Breast epithelium (tissue), 4 donors: ENCODE measurements at regions not wholly inside any gene's neighbourhood (a gene's known extent, or its start where the extent isn't known, plus 50 kb on each side); places are given as distances from the start of the nearest gene placed in this dataset.

Source experiments
- DNase-seq, 2 donors: peaks; one replicate each; pipeline ENCODE4 v3.0.0-alpha.2; 2019; ENCODE audit warnings: low spot score in 2 of 2
- H3K27ac ChIP-seq, 2 donors: fragments of 200-600 bp; sonication (generic) in 1 of 2; one replicate each; pipeline ENCODE4 v1.5.1; 2016 to 2019; ENCODE audit warnings: mild to moderate bottlenecking in 1 of 2
- H3K27me3 ChIP-seq, 2 donors: fragments of 200-600 bp; sonication (generic) in 1 of 2; one replicate each; pipeline versions ENCODE4 v1.5.1 to v1.6.0; 2017 to 2019; ENCODE audit warnings: control low read depth in 1 of 2, mild to moderate bottlenecking in 1 of 2
- H3K36me3 ChIP-seq: fragments of 200-600 bp; one replicate; pipeline ENCODE4 v1.5.1; 2019
- H3K4me1 ChIP-seq, 2 donors: fragments of 200-600 bp; sonication (generic); one replicate each; pipeline ENCODE4 v1.5.1; 2016 to 2019; ENCODE audit warnings: control low read depth in 1 of 2
- H3K4me3 ChIP-seq, 3 donors: fragments of 200-600 bp; sonication (generic); 1 replicate in 2 of 3; 2 replicates in 1 of 3; pipeline ENCODE4 v1.5.1; 2016 to 2019; ENCODE audit warnings: mild to moderate bottlenecking in 3 of 3, moderate library complexity in 2 of 3
- H3K9me3 ChIP-seq, 2 donors: fragments of 200-600 bp; sonication (generic) in 1 of 2; one replicate each; pipeline ENCODE4 v1.5.1; 2016 to 2019; ENCODE audit warnings: control low read depth in 1 of 2
- POLR2A ChIP-seq: fragments of 450-650 bp; IDR thresholded peaks from one replicate; pipeline ENCODE4 v1.6.1; 2016; ENCODE audit warnings: antibody characterized with exemption, mild to moderate bottlenecking, moderate library complexity
- POLR2AphosphoS5 ChIP-seq, 3 donors: sonication (generic); formaldehyde crosslinking; IDR thresholded peaks; one replicate each; pipeline ENCODE4 v1.6.1; 2017; ENCODE audit warnings: antibody characterized with exemption in 3 of 3
- intact Hi-C: fragments of 100-400 bp; cut with DNase I; formaldehyde crosslinking; loops from one replicate; pipeline ENCODE4 v1.15.1; 2023; ENCODE audit warnings: low total_unique reads
- TF ChIP-seq, protein P1 (sequence below), 3 donors: fragments of 450-650 bp; IDR thresholded peaks; one replicate each; pipeline ENCODE4 v1.5.1; 2016 to 2017; ENCODE audit warnings: antibody characterized with exemption in 3 of 3, mild to moderate bottlenecking in 3 of 3, moderate library complexity in 3 of 3

DNA sequence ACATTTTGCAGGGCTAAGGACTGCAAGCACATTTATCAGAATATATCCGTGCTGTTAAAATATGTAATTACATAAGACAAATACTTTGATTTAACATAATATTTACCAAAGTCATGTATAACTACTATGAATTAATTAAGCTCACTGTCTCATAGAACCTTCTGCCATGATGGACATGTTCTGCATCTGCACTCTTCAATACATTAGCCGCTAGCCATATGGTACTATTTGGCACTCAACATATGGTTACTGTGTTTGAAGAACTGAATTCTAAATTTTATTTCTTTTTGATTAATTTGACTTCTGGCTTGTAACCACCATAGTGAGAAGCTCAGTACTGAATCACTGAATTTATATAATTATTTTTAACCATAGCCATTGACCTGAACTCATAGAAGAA, 427.0 kb upstream of the TRAM1L1 start:
- Histone ChIP-seq H3K27ac (no peak overlapping the region), H3K36me3 (no peaks in the 10 kb centered on the region), H3K4me3 (no peak overlapping the region), H3K4me1 (no peaks in the 10 kb centered on the region), H3K27me3 (no peaks in the 10 kb centered on the region), H3K9me3 (peaks cover 0 to under 1% of the 10 kb centered on the region in 2 donors)
- no peak for DNase-seq
- TF ChIP-seq POLR2A (no peak), POLR2AphosphoS5 (IDR thresholded peaks at IDR 0.05) (no peak)
- TF ChIP-seq, protein P1, sequence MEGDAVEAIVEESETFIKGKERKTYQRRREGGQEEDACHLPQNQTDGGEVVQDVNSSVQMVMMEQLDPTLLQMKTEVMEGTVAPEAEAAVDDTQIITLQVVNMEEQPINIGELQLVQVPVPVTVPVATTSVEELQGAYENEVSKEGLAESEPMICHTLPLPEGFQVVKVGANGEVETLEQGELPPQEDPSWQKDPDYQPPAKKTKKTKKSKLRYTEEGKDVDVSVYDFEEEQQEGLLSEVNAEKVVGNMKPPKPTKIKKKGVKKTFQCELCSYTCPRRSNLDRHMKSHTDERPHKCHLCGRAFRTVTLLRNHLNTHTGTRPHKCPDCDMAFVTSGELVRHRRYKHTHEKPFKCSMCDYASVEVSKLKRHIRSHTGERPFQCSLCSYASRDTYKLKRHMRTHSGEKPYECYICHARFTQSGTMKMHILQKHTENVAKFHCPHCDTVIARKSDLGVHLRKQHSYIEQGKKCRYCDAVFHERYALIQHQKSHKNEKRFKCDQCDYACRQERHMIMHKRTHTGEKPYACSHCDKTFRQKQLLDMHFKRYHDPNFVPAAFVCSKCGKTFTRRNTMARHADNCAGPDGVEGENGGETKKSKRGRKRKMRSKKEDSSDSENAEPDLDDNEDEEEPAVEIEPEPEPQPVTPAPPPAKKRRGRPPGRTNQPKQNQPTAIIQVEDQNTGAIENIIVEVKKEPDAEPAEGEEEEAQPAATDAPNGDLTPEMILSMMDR (IDR thresholded peaks at IDR 0.05), result no peak
- intact Hi-C loops, result no loop called here

DNA sequence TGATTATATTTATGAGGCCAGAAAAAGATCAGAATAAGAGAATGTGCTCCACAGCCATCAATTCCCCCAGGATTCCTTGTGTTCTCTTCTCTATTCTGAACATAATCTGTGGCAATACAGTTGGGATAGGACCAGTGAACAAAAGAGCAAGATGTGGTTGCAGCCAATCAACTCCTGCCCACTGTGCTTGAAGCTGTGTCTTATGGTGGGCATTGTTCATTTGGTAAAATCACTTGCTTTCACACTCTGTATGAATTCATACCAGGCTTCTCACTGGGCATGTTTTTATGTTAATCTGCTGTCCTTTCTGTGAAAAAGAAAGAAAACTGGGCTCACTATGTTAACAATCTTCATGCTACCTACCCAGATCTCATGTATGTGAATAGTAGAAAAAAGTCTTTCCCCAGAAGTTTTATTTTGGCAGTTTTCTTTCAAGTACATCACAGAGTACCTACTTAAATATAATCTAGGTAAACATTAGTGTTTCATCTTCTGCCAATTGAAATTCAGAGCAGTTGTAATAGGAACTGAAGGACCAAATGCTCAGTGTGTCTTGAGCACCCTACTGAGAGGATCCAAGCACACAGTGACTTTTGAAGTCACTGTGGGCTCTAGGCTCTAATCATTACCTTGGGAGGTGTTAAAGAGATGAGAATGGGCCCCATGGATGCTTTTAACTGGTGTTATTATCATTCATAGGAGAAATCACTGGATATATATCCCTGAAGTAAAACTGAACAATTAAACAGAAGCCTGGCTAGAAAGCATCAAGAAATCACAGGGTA, 429.2 kb upstream of the TRAM1L1 start:
- intact Hi-C loops, result no loop called here

DNA sequence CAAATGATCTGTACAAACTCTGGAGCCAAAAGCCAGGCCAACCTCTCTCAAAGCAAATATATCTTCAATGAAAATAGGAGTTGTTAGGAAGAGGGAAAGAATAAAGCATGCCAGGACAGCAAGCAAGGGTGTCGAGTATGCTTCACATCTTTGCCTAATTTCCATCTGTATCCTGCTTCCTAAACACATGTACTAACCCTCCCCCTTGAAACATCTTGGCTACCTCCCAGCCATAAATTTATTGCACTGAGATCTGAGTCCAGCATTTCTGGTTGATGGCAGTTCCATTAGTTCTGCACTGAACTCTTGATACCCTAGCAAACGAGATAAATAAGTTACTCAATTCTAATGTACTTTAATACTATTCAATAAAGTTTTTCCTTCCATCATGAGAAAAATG, 430.5 kb upstream of the TRAM1L1 start:
- H3K36me3 ChIP-seq, result no peaks in the 10 kb centered on the region
- no peak for TF ChIP-seq POLR2A
- TF ChIP-seq, protein P1 (IDR thresholded peaks at IDR 0.05), result no peak
- TF ChIP-seq POLR2AphosphoS5 (IDR thresholded peaks at IDR 0.05), result no peak
- no peak overlapping the region for H3K4me3 ChIP-seq
- H3K27ac ChIP-seq, result no peak overlapping the region
- H3K9me3 ChIP-seq, result peaks cover 0 to 13% of the 10 kb centered on the region in 2 donors
- H3K4me1 ChIP-seq, result no peaks in the 10 kb centered on the region
- no peak for DNase-seq
- intact Hi-C loops, result no loop called here
- no peaks in the 10 kb centered on the region for H3K27me3 ChIP-seq

More for the DNA sequence above, 429.2 kb upstream of the TRAM1L1 start:
- Histone ChIP-seq H3K4me3 (no peak overlapping the region), H3K36me3 (no peaks in the 10 kb centered on the region), H3K4me1 (no peaks in the 10 kb centered on the region), H3K27me3 (no peaks in the 10 kb centered on the region), H3K9me3 (peaks cover 0 to 13% of the 10 kb centered on the region in 2 donors), H3K27ac (no peak overlapping the region)
- DNase-seq, result no peak
- TF ChIP-seq POLR2AphosphoS5 (IDR thresholded peaks at IDR 0.05) (no peak), POLR2A (no peak)
- TF ChIP-seq, protein P1 (IDR thresholded peaks at IDR 0.05), result no peak

DNA sequence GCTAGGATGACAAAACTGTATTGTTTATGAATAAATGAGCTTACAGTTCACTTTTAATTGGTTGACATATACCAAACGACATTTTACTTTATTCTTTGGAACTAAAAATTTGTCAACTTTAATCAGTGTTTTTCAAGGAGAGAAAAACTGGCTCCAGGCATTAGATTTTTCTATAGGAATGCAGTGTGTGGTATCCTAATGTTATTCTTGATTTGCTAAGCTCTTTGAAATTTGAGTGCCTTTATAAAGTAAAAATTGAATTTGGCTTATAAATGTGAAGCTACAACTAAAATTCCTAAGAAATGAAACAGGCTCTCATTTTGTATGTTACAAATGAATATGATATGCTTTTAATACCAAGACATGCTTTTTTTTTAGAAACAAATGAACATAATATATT, 442.2 kb upstream of the TRAM1L1 start:
- intact Hi-C loops, result no loop called here
- Histone ChIP-seq H3K4me1 (no peaks in the 10 kb centered on the region), H3K36me3 (no peaks in the 10 kb centered on the region), H3K9me3 (no peaks in the 10 kb centered on the region), H3K27me3 (no peaks in the 10 kb centered on the region), H3K4me3 (no peak overlapping the region), H3K27ac (no peak overlapping the region)
- DNase-seq, result no peak
- TF ChIP-seq POLR2A, result no peak
- TF ChIP-seq, protein P1 (IDR thresholded peaks at IDR 0.05), result no peak
- no peak for TF ChIP-seq POLR2AphosphoS5 (IDR thresholded peaks at IDR 0.05)

DNA sequence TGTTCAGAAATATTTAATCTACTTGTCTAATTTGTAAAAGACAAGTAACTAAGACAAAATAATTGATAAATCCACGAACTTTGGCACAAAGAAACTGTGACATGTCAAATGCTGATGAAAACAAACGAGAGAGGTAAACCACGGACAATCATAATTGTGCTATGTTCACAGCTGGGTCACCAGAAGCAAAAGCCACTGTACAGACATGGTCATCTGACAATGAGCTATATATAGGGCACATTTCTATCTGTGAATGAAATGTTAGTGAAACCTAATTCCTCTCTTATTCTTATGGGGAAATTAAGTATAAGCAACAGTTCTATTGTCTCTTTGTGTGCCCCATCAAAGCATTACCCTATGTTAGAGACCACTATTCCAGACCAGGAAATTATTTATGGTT, 444.0 kb upstream of the TRAM1L1 start:
- no peaks in the 10 kb centered on the region for H3K9me3 ChIP-seq
- no peak overlapping the region for H3K27ac ChIP-seq
- TF ChIP-seq, protein P1 (IDR thresholded peaks at IDR 0.05), result no peak
- TF ChIP-seq POLR2AphosphoS5 (IDR thresholded peaks at IDR 0.05), result no peak
- TF ChIP-seq POLR2A, result no peak
- no peaks in the 10 kb centered on the region for H3K27me3 ChIP-seq
- H3K36me3 ChIP-seq, result no peaks in the 10 kb centered on the region
- intact Hi-C loops, result no loop called here
- no peaks in the 10 kb centered on the region for H3K4me1 ChIP-seq
- H3K4me3 ChIP-seq, result no peak overlapping the region
- no peak for DNase-seq
